GM12801 (cell line): ENCODE measurements at regions not wholly inside any gene's neighbourhood (a gene's known extent, or its start where the extent isn't known, plus 50 kb on each side); places are given as distances from the start of the nearest gene placed in this dataset.

Experiments used
- CTCF ChIP-seq: IDR thresholded peaks from one replicate; pipeline ENCODE4 v1.5.1; 2011; ENCODE audit warnings: control low read depth; ENCODE audit not compliant: insufficient read length; ENCODE audit errors: extremely low read depth

- TF ChIP-seq CTCF: no peak
These were observed 91.1 kb downstream of the HLX start for GRCh38 chr1:220970311-220970710.

GRCh38 chr1:220971221-220971620, 92.0 kb downstream of the HLX start:
- no peak for TF ChIP-seq CTCF

- TF ChIP-seq CTCF: no peak
These were observed 95.2 kb downstream of the HLX start for GRCh38 chr1:220974431-220974830.

GRCh38 chr1:220976390-220976789, 97.1 kb downstream of the HLX start:
- TF ChIP-seq CTCF: no peak

GRCh38 chr1:220979371-220979770, 100.1 kb downstream of the HLX start:
- TF ChIP-seq CTCF: no peak

GRCh38 chr1:220982686-220983085, 103.4 kb downstream of the HLX start:
- no peak for TF ChIP-seq CTCF

GRCh38 chr1:220983877-220984635, 104.8 kb downstream of the HLX start:
- no peak for TF ChIP-seq CTCF
